ENCODE measurements at regions not wholly inside any gene's neighbourhood (a gene's known extent, or its start where the extent isn't known, plus 50 kb on each side); places are given as distances from the start of the nearest gene placed in this dataset.
"Not testable (repeated sequence)": the region's sequence is repeated elsewhere in the genome, so short reads cannot be mapped to it uniquely, and the experiment has no call there.

GRCh38 chr3:159724627-159725026 is 264.0 kb upstream of the IL12A start:
- no peak for FAIRE-seq
- DNase-seq (ENCODE audit: extremely low spot score, insufficient read length, low read depth): no peak

GRCh38 chr3:159726231-159726964 is 262.2 kb upstream of the IL12A start:
- DNase-seq (ENCODE audit: extremely low spot score, insufficient read length, low read depth) (no peak), FAIRE-seq (no peak)

GRCh38 chr3:159727506-159727905 is 261.1 kb upstream of the IL12A start:
- DNase-seq (ENCODE audit: extremely low spot score, insufficient read length, low read depth) (no peak), FAIRE-seq (no peak)

GRCh38 chr3:159731254-159731653 is 257.4 kb upstream of the IL12A start:
- FAIRE-seq (no peak), DNase-seq (ENCODE audit: extremely low spot score, insufficient read length, low read depth) (no peak)

- FAIRE-seq: no peak
- DNase-seq (ENCODE audit: extremely low spot score, insufficient read length, low read depth): no peak
These were observed 256.2 kb upstream of the IL12A start for GRCh38 chr3:159732172-159733111.

GRCh38 chr3:159733194-159733860 is 255.3 kb upstream of the IL12A start:
- DNase-seq (ENCODE audit: extremely low spot score, insufficient read length, low read depth) (no peak), FAIRE-seq (no peak)

GRCh38 chr3:159734681-159735080 is 254.0 kb upstream of the IL12A start:
- DNase-seq (ENCODE audit: extremely low spot score, insufficient read length, low read depth) (no peak), FAIRE-seq (no peak)

GRCh38 chr3:159739166-159739565 is 249.5 kb upstream of the IL12A start:
- DNase-seq (ENCODE audit: extremely low spot score, insufficient read length, low read depth): no peak
- no peak for FAIRE-seq

- FAIRE-seq (no peak), DNase-seq (ENCODE audit: extremely low spot score, insufficient read length, low read depth) (no peak)
These were observed 248.7 kb upstream of the IL12A start for GRCh38 chr3:159739969-159740368.

GRCh38 chr3:159741281-159741680 is 247.4 kb upstream of the IL12A start:
- no peak for FAIRE-seq
- DNase-seq (ENCODE audit: extremely low spot score, insufficient read length, low read depth): no peak

GRCh38 chr3:159748425-159748824 is 240.2 kb upstream of the IL12A start:
- DNase-seq (ENCODE audit: extremely low spot score, insufficient read length, low read depth) (no peak), FAIRE-seq (no peak)

- FAIRE-seq (no peak), DNase-seq (ENCODE audit: extremely low spot score, insufficient read length, low read depth) (no peak)
These were observed 239.2 kb upstream of the IL12A start for GRCh38 chr3:159749406-159749805.

- FAIRE-seq: no peak
- DNase-seq (ENCODE audit: extremely low spot score, insufficient read length, low read depth): no peak
These were observed 237.5 kb upstream of the IL12A start for GRCh38 chr3:159751146-159751545.

- DNase-seq (ENCODE audit: extremely low spot score, insufficient read length, low read depth) (no peak), FAIRE-seq (no peak)
These were observed 236.9 kb upstream of the IL12A start for GRCh38 chr3:159751752-159752151.

- not testable (repeated sequence) for DNase-seq (ENCODE audit: extremely low spot score, insufficient read length, low read depth); FAIRE-seq
These were observed 232.1 kb upstream of the IL12A start for GRCh38 chr3:159756279-159757207.

- DNase-seq (ENCODE audit: extremely low spot score, insufficient read length, low read depth) (no peak), FAIRE-seq (no peak)
These were observed 231.1 kb upstream of the IL12A start for GRCh38 chr3:159757341-159758060.

- DNase-seq (ENCODE audit: extremely low spot score, insufficient read length, low read depth) (no peak), FAIRE-seq (no peak)
These were observed 228.6 kb upstream of the IL12A start for GRCh38 chr3:159760046-159760445.

- no peak for FAIRE-seq
These were observed 227.3 kb upstream of the IL12A start for GRCh38 chr3:159761369-159761768.

More at GRCh38 chr3:159761369-159761768, 227.3 kb upstream of the IL12A start:
- no peak for DNase-seq (ENCODE audit: extremely low spot score, insufficient read length, low read depth)
